ENCODE measurements at regions not wholly inside any gene's neighbourhood (a gene's known extent, or its start where the extent isn't known, plus 50 kb on each side); places are given as distances from the start of the nearest gene placed in this dataset.
"Not testable (repeated sequence)": the region's sequence is repeated elsewhere in the genome, so short reads cannot be mapped to it uniquely, and the experiment has no call there.

DNA sequence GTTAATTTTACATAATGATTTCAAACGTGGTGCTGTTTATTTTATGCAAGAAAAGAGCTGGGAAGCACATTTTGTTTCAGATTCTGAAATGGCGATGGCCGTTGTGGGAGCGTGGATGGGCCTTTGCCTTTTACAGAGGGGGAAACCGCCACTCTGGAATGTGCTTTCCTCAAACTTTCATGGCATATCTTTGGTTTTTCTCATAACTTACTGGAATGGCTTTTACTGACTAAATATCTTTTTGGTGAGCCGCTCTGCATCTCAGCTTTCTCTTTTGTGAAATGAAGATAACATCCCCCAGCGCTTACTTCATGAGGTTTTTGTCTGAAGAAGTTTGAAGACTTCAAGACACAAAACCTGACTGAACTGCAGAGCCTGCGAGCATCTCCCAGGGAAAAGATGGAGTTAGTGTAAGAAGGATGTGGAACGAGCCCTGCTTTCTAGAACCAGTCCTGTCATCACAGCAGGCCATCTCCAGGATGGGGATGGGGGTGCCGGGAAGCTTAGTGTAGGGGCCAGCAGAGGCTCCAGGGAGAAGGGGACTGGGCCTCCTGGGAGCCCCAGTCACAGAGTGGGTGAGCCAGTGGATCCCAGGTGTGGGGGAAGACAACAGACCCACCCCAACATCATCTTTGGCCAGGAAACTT lies 61.8 kb upstream of the TIAM2 start:
- Mint-ChIP-seq H3K27me3 (no peaks in the 10 kb centered on the region), H3K9me3 (peaks cover 1% of the 10 kb centered on the region), H3K4me3 (no peak overlapping the region), H3K36me3 (peaks cover 3% of the 10 kb centered on the region), H3K27ac (no peak overlapping the region), H3K4me1 (peaks cover 7% of the 10 kb centered on the region)
- DNase-seq = no peak

DNA sequence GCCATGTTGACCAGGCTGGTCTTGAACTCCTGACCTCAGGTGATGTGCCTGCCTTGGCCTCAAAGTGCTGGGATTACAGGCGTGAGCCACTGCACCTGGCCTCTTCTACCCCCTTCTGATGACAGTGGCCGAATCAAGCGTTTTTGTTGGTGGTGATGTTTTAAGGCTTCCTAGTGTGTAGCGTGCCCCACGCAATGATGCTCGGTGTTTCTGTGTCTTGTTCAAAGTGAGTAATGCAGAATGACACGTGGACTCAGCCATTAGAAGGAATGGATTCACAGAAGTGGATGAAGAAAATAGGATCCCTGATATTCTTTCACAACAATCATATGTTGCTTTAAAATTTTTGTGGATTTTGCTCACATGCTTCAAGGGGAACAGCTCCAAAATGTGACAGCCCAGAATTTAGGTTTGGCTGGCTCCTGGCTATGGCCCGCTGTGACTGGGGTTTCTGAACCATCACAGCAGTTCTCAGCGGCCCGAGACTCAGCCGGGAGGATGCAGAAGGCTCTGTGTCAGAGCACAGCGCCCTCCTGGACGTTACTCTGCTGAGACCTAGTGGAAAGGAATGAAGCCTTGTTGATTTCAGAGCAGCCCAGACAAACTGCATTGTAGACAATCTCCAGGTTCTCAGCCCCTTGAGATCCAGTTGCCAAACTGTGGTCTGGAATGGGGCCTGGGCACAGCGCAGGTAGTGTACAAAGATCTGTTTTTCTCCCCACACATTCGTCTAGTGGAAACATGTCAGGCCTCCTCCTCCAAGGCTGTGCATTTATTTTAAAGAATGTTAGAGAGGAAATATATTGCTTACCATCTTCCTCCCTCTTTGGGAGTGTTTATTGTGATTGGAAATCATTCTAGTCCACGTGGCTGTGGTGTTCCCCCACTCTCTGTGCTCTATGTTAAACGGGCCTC lies 57.6 kb upstream of the TIAM2 start:
- no peaks in the 10 kb centered on the region for H3K27me3 Mint-ChIP-seq
- H3K27ac Mint-ChIP-seq = no peak overlapping the region
- no peak for DNase-seq
- peaks cover 2% of the 10 kb centered on the region for H3K4me1 Mint-ChIP-seq
- H3K36me3 Mint-ChIP-seq = peaks cover 3% of the 10 kb centered on the region
- H3K4me3 Mint-ChIP-seq = no peak overlapping the region
- peaks cover 1% of the 10 kb centered on the region for H3K9me3 Mint-ChIP-seq

DNA sequence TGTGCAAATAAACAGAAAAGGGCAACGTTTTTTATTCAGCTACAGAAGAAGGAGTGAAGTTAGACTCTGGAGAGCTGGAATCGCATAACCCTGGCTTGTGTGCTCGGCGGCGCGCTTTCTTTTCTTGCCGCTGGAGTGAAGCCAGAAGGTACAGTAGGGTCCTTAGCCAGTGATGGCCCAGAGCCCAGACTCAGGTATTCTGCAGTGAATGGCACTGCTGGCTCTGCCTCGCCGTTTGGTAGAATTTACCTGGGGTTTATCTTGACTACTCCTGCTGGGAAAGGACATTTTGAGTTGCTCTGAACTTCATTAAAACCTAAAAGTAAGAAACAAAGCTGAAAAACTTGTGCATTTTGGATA lies 56.9 kb upstream of the TIAM2 start:
- Mint-ChIP-seq H3K36me3 (peaks cover 3% of the 10 kb centered on the region), H3K4me3 (no peak overlapping the region), H3K4me1 (no peaks in the 10 kb centered on the region), H3K27ac (no peak overlapping the region), H3K27me3 (no peaks in the 10 kb centered on the region), H3K9me3 (peaks cover 1% of the 10 kb centered on the region)
- no peak for DNase-seq

DNA sequence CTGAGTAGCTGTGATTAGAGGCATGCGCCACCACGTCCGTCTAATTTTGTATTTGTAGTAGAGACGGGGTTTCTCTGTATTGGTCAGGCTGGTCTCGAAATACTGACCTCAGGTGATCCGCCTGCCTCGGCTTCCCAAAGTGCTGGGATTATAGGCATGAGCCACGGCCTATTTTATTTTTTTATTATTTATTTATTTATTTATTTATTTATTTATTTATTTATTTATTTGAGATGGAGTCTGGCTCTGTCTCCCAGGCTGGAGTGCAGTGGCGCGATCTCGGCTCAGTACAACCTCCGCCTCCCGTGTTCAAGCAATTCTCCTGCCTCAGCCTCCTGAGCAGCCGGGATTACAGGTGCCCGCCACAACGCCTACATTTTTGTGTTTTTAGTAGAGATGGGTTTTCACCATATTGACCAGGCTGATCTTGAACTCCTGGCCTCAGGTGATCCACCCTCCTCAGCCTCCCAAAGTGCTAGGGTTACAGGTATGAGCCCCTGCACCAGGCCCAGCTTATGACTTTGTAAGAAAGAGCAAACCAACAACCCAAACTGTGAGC lies 56.3 kb upstream of the TIAM2 start:
- H3K9me3 Mint-ChIP-seq, H3K36me3 Mint-ChIP-seq, DNase-seq, H3K27me3 Mint-ChIP-seq, H3K27ac Mint-ChIP-seq, H3K4me3 Mint-ChIP-seq, H3K4me1 Mint-ChIP-seq: not testable (repeated sequence)

DNA sequence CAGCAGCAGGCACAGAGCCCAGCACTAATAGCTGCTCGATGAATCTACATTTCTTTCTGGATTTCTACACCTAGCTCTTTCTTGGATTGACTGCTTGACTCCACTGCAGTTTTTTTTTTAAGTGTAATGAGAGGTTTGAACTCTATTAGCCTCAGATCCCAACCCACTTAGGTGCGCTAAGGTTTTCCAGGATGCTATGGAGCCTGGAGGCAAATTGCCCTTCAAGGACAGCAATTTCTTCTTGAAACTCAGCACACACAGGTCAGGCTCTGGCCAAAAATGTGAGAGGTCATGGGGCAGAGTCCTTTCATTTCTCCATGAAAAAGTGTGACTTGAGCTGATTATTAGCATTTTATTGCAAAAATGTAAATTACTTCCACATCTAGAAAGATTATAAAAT lies 52.3 kb upstream of the TIAM2 start:
- Mint-ChIP-seq H3K4me3 (no peak overlapping the region), H3K27ac (no peak overlapping the region), H3K9me3 (no peaks in the 10 kb centered on the region), H3K36me3 (peaks cover 12% of the 10 kb centered on the region), H3K4me1 (no peaks in the 10 kb centered on the region), H3K27me3 (no peaks in the 10 kb centered on the region)
- no peak for DNase-seq

DNA sequence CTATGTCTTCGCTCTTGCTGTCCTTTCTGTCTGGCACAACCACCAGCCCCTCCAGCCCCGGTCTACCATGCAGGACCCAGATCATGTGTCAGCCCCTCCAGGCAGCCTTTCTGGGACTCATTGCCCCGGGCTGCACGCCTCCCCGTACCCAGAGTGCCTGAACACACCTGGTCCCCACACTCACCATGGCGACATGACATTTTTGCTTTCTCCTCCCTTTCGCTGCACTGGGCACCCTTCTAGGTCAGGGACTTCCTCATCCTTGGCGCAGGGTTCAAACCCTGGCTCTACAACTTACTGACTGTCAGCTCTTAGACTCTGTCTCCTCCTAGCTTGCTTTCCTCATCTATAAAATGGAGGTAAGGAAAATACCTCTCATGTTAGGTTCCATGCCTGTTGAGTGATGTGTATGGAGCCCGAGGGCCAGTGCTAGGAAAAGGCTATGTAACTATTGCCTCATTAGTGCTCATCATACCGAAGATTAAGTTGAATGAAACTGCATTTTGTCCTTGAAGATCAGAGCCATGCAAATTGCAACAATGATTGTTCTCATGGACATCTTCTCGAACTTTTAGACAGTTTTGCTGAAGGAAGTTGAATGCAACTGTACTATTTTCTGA lies 49.7 kb upstream of the TIAM2 start:
- H3K4me1 Mint-ChIP-seq = no peaks in the 10 kb centered on the region
- no peaks in the 10 kb centered on the region for H3K27me3 Mint-ChIP-seq
- no peak for DNase-seq
- no peak overlapping the region for H3K27ac Mint-ChIP-seq
- no peaks in the 10 kb centered on the region for H3K9me3 Mint-ChIP-seq
- H3K4me3 Mint-ChIP-seq = no peak overlapping the region
- H3K36me3 Mint-ChIP-seq = peaks cover 15% of the 10 kb centered on the region
